A673 (cell line): ENCODE measurements at regions not wholly inside any gene's neighbourhood (a gene's known extent, or its start where the extent isn't known, plus 50 kb on each side); places are given as distances from the start of the nearest gene placed in this dataset.

Experiments used
- BruUV-seq: library from RNA; stranded (reverse); fragments of 400-500 nt; replicated peaks from 2 replicates; lab custom pipeline; 2021; lab: Mats Ljungman, UMichigan
- CTCF ChIA-PET: fragments of 300-600 bp; sonication (Branson Sonifier 250); formaldehyde crosslinking; loops from one replicate; lab custom pipeline; 2022; ENCODE audit warnings: antibody characterized with exemption; lab: Charles Lee
- POLR2A ChIA-PET: fragments of 300-600 bp; sonication (Branson Sonifier 250); formaldehyde crosslinking; loops from one replicate; lab custom pipeline; 2022; ENCODE audit warnings: antibody characterized with exemption; ENCODE audit not compliant: low non-redundant PET; lab: Charles Lee
- DNase-seq: peaks from one replicate; pipeline ENCODE4 v3.0.0-alpha.2; 2015; ENCODE audit warnings: low spot score
- H3K27ac ChIP-seq: fragments of 200-600 bp; sonication (generic); 2 replicates; pipeline ENCODE4 v1.5.1; 2016; ENCODE audit warnings: mixed run types, low read depth, mild to moderate bottlenecking, mixed read lengths, antibody characterized with exemption, low read length; ENCODE audit not compliant: poor library complexity, severe bottlenecking
- H3K27me3 ChIP-seq: fragments of 200-600 bp; sonication (generic); replicated peaks from 2 replicates; pipeline ENCODE4 v1.6.1; 2017; ENCODE audit warnings: mixed run types, low read depth, mild to moderate bottlenecking, mixed read lengths, antibody characterized with exemption, low read length; ENCODE audit not compliant: insufficient read depth, poor library complexity
- H3K36me3 ChIP-seq: fragments of 200-600 bp; sonication (generic); 2 replicates; pipeline ENCODE4 v1.6.1; 2016; ENCODE audit warnings: mixed run types, mild to moderate bottlenecking, mixed read lengths, antibody characterized with exemption, low read length; ENCODE audit not compliant: insufficient read depth, poor library complexity, severe bottlenecking
- H3K4me1 ChIP-seq: fragments of 200-600 bp; sonication (generic); 2 replicates; pipeline ENCODE4 v1.6.1; 2017; ENCODE audit warnings: mixed run types, mild to moderate bottlenecking, mixed read lengths, antibody characterized with exemption, low read length; ENCODE audit not compliant: insufficient read depth, poor library complexity, severe bottlenecking
- H3K4me3 ChIP-seq: fragments of 200-600 bp; sonication (generic); 2 replicates; pipeline ENCODE4 v1.5.1; 2016; ENCODE audit warnings: low read depth, mixed run types, mild to moderate bottlenecking, mixed read lengths, low read length; ENCODE audit not compliant: poor library complexity, severe bottlenecking
- H3K9me3 ChIP-seq: fragments of 200-600 bp; sonication (generic); 2 replicates; pipeline ENCODE4 v1.6.1; 2016; ENCODE audit warnings: mixed run types, low read depth, mild to moderate bottlenecking, mixed read lengths, antibody characterized with exemption, low read length; ENCODE audit not compliant: poor library complexity, severe bottlenecking
- EZH2 ChIP-seq: fragments of 200-600 bp; sonication (generic); IDR thresholded peaks from 2 replicates; pipeline ENCODE4 v1.6.1; 2017; ENCODE audit warnings: borderline replicate concordance, low read depth, mild to moderate bottlenecking, mixed read lengths, antibody characterized with exemption, low read length; ENCODE audit not compliant: poor library complexity, severe bottlenecking
- intact Hi-C: fragments of 100-400 bp; cut with micrococcal nuclease; formaldehyde crosslinking; loops from one replicate; pipeline ENCODE4 v1.10.0; 2022; ENCODE audit not compliant: unreplicated experiment
- TF ChIP-seq, protein P1 (sequence below): fragments of 300-800, 200-600 bp; sonication (generic); conservative IDR thresholded peaks from 2 replicates; pipeline ENCODE4 v1.5.1; 2017; ENCODE audit warnings: low read depth, mild to moderate bottlenecking, antibody characterized with exemption, low read length, moderate library complexity, mixed read lengths

DNA sequence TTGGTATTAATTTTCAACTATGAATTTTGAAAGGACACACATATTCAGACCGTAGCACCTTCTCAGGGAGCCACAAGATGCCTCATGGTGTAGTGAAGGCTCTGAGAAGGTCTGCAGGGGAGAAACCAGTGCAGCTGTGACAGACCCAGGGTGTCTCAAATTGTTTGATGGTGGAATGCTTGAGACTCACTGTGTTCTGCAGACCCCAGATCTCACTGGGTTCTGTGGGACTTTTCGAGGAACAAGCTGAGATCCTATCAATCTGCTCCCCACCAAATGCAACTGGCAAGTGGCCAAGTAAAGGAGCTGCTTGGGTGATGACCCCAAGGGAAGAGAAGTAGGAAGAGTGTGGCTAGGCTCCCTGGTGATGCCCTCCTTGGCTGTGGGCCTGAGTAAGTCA, 130.5 kb upstream of the UNC5B start:
- CTCF ChIA-PET, result no interaction called here
- H3K4me3 ChIP-seq, result no peak overlapping the region

DNA sequence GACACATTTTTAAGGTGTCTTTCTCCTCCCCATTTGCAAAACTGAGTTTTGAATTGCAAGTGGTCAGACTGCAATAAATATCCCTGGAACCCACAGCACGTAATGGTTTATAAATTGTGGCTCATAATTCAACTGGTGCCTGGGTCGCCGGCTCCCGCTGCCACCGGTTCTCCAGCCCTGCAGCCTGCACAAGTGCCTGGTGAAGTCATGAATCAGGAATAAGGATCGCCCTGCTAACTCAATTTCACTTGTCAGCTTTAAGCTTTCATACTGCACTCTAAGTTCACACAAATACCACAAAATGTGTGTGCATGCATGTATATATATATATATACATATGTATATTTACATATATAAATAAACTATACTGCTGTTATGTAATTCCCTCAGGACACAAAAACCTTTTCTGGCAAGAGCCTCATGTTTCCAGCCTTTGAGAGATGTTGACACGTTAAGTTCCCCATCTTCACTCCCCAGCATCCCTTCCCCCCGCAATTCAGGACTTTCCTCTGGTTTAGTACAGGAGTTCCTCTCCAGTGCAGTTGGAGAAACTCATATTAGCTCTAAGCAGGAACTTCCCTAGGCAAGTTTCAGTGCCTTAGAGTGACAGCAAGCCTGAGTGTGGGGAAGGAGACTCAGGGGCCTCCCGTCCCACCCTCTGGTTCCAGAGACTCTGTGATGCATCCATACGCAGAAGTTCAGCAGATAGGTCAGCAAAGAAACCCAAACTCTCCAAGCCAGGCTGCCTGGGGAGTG, 129.2 kb upstream of the UNC5B start:
- Histone ChIP-seq H3K4me1 (no peaks in the 10 kb centered on the region), H3K9me3 (no peaks in the 10 kb centered on the region), H3K27ac (no peak overlapping the region), H3K27me3 (no peaks in the 10 kb centered on the region), H3K4me3 (no peak overlapping the region), H3K36me3 (no peaks in the 10 kb centered on the region)
- BruUV-seq, result no TSS peak
- no peak for DNase-seq
- intact Hi-C loops, result no loop called here
- CTCF ChIA-PET, result no interaction called here
- TF ChIP-seq, protein P1, sequence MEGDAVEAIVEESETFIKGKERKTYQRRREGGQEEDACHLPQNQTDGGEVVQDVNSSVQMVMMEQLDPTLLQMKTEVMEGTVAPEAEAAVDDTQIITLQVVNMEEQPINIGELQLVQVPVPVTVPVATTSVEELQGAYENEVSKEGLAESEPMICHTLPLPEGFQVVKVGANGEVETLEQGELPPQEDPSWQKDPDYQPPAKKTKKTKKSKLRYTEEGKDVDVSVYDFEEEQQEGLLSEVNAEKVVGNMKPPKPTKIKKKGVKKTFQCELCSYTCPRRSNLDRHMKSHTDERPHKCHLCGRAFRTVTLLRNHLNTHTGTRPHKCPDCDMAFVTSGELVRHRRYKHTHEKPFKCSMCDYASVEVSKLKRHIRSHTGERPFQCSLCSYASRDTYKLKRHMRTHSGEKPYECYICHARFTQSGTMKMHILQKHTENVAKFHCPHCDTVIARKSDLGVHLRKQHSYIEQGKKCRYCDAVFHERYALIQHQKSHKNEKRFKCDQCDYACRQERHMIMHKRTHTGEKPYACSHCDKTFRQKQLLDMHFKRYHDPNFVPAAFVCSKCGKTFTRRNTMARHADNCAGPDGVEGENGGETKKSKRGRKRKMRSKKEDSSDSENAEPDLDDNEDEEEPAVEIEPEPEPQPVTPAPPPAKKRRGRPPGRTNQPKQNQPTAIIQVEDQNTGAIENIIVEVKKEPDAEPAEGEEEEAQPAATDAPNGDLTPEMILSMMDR, result no peak
- TF ChIP-seq EZH2, result no peak
- POLR2A ChIA-PET, result interaction anchor here (0.6 kb wide), 1 partner anchor 14 kb away, joined by 3 read pairs; no protein-coding TSS in a partner anchor

More for the DNA sequence above, 130.5 kb upstream of the UNC5B start:
- POLR2A ChIA-PET, result no interaction called here
- Histone ChIP-seq H3K36me3 (no peaks in the 10 kb centered on the region), H3K4me1 (no peaks in the 10 kb centered on the region), H3K27ac (no peak overlapping the region), H3K27me3 (no peaks in the 10 kb centered on the region), H3K9me3 (no peaks in the 10 kb centered on the region)
- DNase-seq, result no peak
- TF ChIP-seq EZH2, result no peak
- TF ChIP-seq, protein P1, result no peak
- BruUV-seq, result no TSS peak
- intact Hi-C loops, result no loop called here

DNA sequence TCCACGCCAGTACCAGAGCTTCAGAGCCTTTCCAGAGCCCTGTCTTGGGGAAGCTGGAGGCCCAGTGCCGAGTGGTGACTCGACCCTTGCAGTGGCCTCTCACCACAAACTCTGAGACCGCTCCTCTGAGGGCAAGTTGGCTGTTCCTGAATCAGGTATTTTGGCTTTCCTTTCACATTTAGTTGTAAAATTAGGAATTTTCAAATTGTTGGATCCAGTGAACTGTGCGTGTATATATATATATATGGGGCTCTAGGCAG, 128.7 kb upstream of the UNC5B start:
- POLR2A ChIA-PET, result no interaction called here

More for the DNA sequence above, 128.7 kb upstream of the UNC5B start:
- DNase-seq, result no peak
- CTCF ChIA-PET, result no interaction called here
- Histone ChIP-seq H3K4me3 (no peak overlapping the region), H3K36me3 (no peaks in the 10 kb centered on the region), H3K4me1 (no peaks in the 10 kb centered on the region), H3K9me3 (no peaks in the 10 kb centered on the region), H3K27ac (no peak overlapping the region), H3K27me3 (no peaks in the 10 kb centered on the region)
- no TSS peak for BruUV-seq
- TF ChIP-seq, protein P1, result no peak
- no peak for TF ChIP-seq EZH2
- intact Hi-C loops, result no loop called here
